GM21423 (cell line): ENCODE measurements at regions not wholly inside any gene's neighbourhood (a gene's known extent, or its start where the extent isn't known, plus 50 kb on each side); places are given as distances from the start of the nearest gene placed in this dataset.
"Not testable (repeated sequence)": the region's sequence is repeated elsewhere in the genome, so short reads cannot be mapped to it uniquely, and the experiment has no call there.

Source experiments
- ATAC-seq: cut with Tn5 transposase; IDR thresholded peaks from one replicate; pipeline ENCODE4 v1.9.1; 2021; ENCODE audit warnings: mild to moderate bottlenecking, moderate library complexity; ENCODE audit not compliant: unreplicated experiment

- no peak for ATAC-seq
Observed at GRCh38 chr18:37852464-37852863, 286.9 kb upstream of the CELF4 start.

GRCh38 chr18:37847544-37847943 is 281.9 kb upstream of the CELF4 start:
- ATAC-seq = no peak

GRCh38 chr18:37846996-37847395 is 281.4 kb upstream of the CELF4 start:
- no peak for ATAC-seq

GRCh38 chr18:37845498-37845897 is 279.9 kb upstream of the CELF4 start:
- ATAC-seq = no peak

GRCh38 chr18:37844209-37844970 is 278.8 kb upstream of the CELF4 start:
- no peak for ATAC-seq

GRCh38 chr18:37838083-37838482 is 272.5 kb upstream of the CELF4 start:
- no peak for ATAC-seq

- no peak for ATAC-seq
Observed at GRCh38 chr18:37836071-37836970, 270.7 kb upstream of the CELF4 start.

GRCh38 chr18:37832010-37832695 is 266.6 kb upstream of the CELF4 start:
- not testable (repeated sequence) for ATAC-seq

GRCh38 chr18:37812961-37813360 is 247.4 kb upstream of the CELF4 start:
- ATAC-seq = no peak

- ATAC-seq = no peak
Observed at GRCh38 chr18:37805773-37806404, 240.3 kb upstream of the CELF4 start.

- no peak for ATAC-seq
Observed at GRCh38 chr18:37796823-37797349, 231.3 kb upstream of the CELF4 start.

GRCh38 chr18:37787452-37787851 is 221.9 kb upstream of the CELF4 start:
- ATAC-seq = no peak

- no peak for ATAC-seq
Observed at GRCh38 chr18:37783771-37784170, 218.2 kb upstream of the CELF4 start.

- ATAC-seq = no peak
Observed at GRCh38 chr18:37779220-37779619, 213.6 kb upstream of the CELF4 start.

- ATAC-seq = peak; percentile 72
Observed at GRCh38 chr18:37778417-37779165, 213.0 kb upstream of the CELF4 start.

GRCh38 chr18:37769826-37770225 is 204.2 kb upstream of the CELF4 start:
- ATAC-seq = no peak

GRCh38 chr18:37764541-37765288 is 199.1 kb upstream of the CELF4 start:
- no peak for ATAC-seq

GRCh38 chr18:37762076-37762621 is 196.6 kb upstream of the CELF4 start:
- no peak for ATAC-seq

- ATAC-seq = no peak
Observed at GRCh38 chr18:37754141-37754540, 188.5 kb upstream of the CELF4 start.
